ENCODE measurements at regions not wholly inside any gene's neighbourhood (a gene's known extent, or its start where the extent isn't known, plus 50 kb on each side); places are given as distances from the start of the nearest gene placed in this dataset.
A peak's percentile ranks its signal among the peaks of the same experiment; 100 is the strongest.
"Not testable (repeated sequence)": the region's sequence is repeated elsewhere in the genome, so short reads cannot be mapped to it uniquely, and the experiment has no call there.

DNA sequence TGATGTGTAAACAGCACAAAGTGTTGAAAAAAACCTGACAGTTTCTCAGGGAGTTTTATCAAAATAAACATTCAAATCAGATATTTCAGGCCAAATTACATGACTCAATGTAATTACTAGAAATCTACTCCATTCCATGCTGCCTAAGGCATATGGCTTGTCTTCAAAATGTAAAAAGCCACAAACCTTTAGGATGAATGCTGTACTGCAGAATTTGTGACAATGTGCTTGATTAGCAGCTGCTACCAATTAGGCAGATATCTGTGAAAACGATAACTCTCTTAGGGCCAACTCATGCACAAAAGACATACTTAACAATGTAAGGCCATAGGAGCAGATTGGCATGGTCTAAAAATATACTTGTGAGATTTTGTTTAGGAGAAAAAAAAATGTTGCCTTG, 267.0 kb downstream of the DACT1 start:
- intact Hi-C loops (cut with DNase I, micrococcal nuclease), result no loop called here
- ATAC-seq, result no peak

DNA sequence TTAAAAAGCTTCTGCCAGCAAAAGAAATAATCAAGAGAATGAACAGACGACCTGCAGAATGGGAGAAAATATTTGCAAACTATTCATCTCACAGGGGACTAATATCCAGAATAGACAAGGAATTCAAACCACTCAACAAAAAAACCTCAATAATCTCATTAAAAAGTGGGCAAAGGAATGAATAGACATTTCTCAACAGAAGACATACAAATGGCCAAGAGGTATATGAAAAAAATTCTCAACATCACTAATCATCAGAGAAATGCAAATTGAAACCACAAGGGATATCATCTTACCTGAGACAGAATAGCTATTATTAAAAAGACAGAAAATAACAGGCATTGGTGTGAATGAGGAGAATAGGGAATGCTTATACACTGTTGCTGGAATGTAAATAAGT, 270.0 kb downstream of the DACT1 start:
- intact Hi-C loops (cut with DNase I, micrococcal nuclease), result no loop called here
- DNase-seq (no peak), ATAC-seq (no peak)

More for the DNA sequence above, 267.0 kb downstream of the DACT1 start:
- no peak for DNase-seq

DNA sequence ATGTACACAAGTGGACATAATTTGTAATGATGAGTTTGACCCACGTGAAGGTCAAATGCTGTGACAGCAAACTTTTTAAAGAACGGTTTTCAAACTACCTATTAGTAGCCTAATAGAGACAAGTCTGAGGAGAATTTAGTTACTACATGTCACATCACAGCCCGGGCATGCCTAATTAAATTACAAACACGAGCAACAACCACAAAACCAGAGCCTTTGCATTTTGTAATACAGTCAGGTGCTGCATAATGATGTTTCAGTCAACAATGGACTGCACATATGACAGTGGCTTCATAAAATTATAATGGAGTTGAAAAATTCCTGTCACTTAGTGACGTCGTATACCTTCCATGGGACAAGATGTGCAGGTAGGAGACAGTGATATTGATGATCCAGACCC, 274.5 kb downstream of the DACT1 start:
- ATAC-seq (no peak), DNase-seq (no peak)
- intact Hi-C loops (cut with DNase I, micrococcal nuclease), result no loop called here

DNA sequence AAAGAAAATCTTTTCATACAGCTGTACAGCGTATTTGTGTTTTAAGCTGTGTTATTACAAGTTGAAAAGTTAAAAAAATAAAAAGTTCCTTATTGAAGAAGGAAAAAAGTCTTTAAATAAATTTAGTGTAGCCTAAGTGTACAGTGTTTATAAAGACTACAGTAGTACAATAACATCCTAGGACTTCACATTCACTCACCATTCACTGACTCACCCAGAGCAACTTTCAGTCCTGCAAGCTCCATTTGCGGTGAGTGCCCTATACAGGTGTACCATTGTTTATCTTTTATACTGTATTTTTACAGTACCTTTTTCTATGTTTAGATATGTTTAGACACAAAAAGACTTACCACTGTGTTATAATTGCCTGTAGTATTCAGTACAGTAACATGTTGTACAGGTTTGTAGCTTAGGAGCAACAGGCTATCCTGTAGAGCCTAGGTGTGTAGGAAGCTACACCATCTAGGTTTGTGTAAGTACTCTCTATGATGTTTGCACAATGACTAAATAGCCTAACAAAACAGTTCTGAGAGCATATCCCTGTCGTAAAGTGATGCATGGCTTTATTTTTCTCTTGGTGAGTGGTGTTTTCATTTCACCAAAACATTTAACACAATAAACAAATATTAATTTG, 275.2 kb downstream of the DACT1 start:
- intact Hi-C loops (cut with DNase I, micrococcal nuclease), result no loop called here
- ATAC-seq, result peak; percentile 93
- DNase-seq, result no peak

DNA sequence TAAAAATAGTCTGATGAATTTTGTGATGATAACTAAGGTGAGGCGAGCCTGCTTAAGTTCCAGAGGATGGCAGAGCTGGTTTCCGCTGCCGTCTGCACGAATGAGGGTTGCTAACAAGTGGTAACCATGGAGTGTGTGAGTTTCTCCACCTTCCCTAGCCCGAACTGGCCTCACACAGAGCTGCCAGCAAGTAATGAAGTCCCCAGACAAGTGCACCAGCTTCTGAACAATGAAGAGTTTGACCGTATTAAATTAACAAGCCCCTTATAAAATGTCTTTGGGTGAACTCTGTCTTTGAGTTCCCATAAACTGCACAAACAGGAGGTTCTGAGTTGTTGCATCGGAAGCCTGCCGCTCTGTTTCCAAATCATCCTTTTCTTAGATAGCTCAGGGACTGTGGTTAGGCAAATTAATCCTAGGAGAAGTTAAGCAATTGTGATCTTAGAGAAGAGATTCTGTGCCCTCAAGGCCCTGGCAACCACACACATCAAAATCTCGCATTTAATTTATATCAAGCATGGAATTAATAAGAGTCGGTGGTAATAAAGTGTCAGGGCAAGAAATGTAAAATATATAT, 274.1 kb upstream of the DAAM1 start:
- intact Hi-C loops (cut with DNase I, micrococcal nuclease), result no loop called here
- ATAC-seq (no peak), DNase-seq (no peak)

DNA sequence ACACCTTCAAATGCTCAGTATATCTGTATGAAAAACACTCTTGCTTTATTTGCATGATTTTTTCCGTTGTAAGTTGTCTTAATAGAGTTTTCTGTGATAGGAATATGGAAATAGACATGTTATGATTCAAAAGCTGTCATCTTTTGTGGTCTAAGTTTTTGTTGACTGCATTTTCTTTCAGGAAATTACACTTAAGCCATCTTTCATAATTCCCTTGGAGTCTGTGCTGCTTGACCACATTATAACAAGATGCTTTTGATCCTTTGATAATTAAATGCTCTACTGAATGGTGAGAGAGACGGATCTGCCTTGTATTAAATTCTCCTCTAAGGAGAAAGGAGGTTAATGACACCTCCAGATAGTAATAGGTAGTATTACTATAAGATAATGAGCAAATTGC, 272.8 kb upstream of the DAAM1 start:
- DNase-seq (no peak), ATAC-seq (no peak)
- intact Hi-C loops (cut with DNase I, micrococcal nuclease), result no loop called here

DNA sequence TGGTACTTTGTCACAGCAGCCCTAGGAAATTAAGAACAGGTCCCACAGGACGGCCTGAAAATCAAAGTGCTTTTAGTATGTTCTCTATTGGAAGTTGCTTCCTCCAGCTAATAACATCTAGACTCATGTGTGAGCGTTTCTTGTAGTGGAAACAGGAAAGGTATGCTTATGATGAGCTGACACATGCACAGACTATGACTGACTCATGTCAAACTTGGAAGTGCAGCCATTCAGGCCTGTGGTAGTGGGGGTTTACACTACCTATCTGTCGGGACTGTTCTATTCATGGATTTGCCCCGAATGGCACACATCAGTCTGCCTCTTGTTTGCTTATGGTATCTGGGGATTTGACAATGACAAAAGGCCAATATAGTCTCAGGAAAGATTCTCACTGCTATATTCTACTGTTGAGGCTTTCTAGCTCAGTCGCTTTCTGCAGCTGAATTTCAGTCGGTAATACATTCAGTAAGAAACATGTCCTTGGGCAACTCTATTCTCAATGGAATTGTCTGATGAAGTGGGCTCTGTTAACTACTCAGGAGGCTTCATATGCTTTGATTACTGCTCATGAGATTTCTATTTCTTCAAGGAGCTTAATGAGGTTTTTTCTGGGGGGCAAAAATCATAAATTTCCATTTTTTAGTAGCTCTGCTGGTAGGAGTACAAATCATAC, 270.3 kb upstream of the DAAM1 start:
- ATAC-seq (no peak), DNase-seq (no peak)
- intact Hi-C loops (cut with DNase I, micrococcal nuclease), result no loop called here

DNA sequence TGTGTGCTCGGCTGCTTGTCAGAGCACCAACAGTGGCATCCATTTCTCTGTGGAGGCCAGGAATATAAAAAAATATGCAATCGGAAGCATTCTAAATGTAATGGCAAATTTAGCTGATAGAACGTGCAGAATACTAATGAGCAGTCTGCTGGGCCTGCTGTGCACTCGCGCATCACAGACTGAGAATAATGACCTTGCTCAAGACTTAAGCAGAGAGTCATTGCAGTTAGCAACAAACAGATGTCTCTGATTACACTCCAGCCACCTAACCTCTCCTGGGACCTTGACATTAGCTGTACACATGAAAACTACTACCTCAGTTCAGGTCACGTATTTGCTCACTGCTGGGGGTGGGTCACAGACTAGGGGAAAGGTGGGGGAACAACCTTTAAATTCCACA, 269.2 kb upstream of the DAAM1 start:
- ATAC-seq (no peak), DNase-seq (no peak)
- intact Hi-C loops (cut with DNase I, micrococcal nuclease), result no loop called here

DNA sequence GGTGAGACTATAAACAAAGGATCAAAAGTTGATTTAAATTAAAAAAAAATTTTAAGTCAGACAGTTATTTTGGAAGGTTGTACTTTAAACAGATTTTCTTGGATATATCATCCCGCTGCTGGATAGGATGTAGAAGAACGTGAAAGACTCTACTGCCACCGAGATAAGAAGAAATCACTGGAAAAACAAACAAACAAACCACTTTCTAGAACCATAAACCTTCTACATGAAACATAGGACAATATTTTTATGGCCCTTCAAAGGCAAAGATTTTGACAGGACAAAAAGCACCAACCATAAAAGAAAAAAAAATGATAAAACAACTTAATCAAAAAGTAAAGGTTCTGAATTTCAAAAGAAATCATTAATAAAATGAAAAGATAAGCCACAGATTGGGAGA, 268.2 kb upstream of the DAAM1 start:
- ATAC-seq, result no peak
- intact Hi-C loops (cut with DNase I, micrococcal nuclease), result no loop called here
- no peak for DNase-seq

DNA sequence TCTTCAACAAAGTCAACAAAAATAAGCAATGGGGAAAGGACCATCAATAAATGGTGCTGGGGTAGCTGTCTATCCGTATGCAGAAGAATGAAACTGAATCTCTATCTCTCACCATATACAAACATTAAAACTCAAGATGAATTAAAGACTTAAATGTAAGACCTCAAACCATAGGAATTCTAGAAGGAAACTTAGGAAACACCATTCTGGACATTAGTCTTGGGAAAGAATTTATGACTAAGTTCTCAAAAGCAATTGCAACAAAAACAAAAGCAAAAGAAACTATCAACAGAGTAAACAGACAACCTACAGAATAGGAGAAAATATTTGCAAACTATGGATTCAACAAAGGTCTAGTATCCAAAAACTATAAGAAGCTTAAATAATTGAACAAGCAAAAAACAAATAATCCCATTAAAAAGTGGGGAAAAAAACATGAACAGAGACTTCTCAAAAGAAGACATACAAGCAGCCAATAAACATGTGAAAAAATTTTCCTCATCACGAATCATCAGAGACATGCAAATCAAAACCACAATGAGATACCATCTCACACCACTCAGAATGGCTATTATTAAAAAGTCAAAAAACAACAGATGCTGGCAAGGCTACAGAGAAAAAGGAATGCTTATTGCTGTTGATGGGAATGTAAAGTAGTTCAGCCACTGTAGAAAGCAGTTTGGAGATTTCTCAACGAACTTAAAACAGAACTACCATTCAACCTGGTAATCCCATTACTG, 266.1 kb upstream of the DAAM1 start:
- ATAC-seq; DNase-seq; intact Hi-C loops (cut with DNase I, micrococcal nuclease): not testable (repeated sequence)

DNA sequence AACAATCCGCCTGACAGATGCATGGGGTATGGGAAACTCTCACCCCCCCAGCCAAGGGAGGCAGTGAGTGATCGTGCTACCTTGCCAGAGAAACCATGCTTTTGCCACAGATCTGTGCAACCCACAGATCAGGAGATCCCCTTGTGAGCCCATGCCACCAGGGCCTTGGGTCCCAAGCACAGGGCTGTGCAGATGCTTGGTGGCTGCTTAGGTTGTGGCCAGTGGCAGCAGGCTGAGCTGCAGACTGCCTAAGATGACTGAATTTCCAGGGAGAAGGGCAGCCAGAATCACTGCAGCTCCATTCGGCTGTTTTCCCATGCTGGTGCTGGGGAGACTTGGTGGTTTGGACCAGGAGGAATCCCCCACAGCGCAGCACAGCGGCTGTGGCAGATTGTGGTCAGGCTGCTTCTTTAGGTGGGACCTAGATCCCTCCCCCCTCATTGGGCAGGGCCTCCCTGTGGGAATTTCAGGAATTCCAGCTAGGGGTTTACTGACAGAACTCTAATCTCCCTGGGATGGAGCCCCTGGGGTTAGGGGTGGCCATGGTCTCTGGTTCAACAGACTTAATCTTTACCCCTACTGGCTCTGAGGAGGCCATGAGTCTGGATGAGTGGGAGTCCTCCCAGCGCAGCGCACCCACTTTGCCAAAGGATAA, 264.6 kb upstream of the DAAM1 start:
- no peak for ATAC-seq
- no peak for DNase-seq
- intact Hi-C loops (cut with DNase I, micrococcal nuclease), result no loop called here

DNA sequence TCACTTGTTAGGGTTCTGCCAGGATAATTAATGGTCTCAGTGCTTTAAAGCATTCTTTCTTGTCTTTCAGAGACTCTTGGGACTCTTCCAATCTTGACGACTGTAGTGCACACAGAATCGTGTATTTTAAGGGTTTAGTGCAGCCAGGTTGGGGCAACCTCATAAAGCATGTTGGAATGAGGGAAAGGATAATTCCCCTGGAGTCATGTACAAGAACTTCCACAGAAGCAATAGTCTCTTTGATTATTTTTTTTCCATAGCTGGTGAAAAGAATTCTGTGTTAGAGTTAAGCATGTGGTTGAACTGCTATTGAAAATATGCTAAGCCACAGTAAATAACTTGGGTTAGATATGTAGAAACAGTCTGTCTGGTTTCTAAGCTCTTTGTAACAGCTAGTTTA, 246.8 kb upstream of the DAAM1 start:
- ATAC-seq, result no peak
- DNase-seq, result no peak
- intact Hi-C loops (cut with DNase I, micrococcal nuclease), result no loop called here

DNA sequence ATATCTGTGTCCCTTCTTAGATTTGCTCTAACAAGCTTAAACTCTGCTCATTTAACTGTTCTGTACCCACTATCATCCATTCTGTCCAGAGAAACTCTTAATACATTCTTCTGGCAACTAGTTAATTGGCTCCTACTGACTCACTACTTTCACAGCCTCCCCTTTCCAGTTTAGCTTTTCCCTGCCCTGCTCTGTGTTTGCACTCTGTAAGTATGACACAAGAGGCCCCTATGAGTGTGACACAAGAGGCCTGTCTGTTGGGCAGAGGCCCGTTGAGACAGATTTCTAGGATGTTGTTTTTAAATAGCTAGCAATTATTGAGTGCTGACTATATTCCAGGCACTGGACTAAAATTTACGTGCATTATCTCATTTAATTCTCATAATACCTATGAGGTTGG, 246.0 kb upstream of the DAAM1 start:
- intact Hi-C loops (cut with DNase I, micrococcal nuclease), result no loop called here
- DNase-seq, result no peak
- ATAC-seq, result no peak

DNA sequence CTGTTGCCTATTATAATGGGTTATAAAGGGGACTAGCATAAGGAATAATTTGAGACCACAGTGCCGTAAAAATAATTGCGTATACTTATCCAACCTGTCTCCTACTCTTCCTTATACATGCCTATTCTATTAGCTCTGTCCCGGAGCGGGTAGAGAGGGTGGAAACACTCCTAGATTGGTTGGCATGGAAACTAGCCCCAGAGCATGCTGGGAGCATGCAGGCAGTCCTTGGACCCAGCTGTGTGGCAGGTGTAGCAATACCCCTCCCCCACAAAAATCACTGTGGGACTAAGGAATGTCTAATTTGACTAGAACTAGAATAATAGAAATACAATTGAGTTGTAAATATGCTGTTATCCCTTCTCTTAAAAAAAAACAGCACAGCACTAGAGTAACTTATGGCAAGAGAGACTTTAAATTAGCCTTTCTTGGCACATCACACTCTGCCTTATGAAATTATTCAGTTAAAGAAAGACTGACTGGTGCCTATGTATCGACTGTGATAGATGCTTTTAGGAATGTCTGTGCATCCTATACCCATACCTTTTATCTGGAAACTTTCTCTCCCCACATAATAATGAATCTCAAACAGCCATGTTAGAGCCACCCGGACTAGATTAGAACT, 244.0 kb upstream of the DAAM1 start:
- DNase-seq, result peak; percentile 62 to 79
- ATAC-seq, result peak; percentile 96
- intact Hi-C loops (cut with DNase I, micrococcal nuclease), result no loop called here

DNA sequence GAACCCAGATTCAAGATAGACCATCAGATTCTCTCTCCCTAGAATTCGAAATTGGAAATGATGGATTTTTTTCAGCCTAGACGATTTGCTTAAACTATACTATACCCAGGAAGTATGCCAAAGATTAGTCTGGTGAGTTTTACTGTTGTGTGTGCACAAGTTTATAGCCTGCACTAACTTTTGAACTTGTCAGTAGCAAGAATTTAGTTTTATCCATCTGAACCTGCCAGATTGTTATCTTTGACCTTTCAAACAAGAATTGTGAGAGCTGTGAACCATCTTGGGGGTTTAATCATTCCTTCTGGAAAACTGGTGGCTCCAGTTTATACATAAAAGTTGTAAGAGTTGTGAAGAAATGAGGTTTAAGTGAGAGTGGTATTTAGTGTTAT, 243.5 kb upstream of the DAAM1 start:
- no peak for DNase-seq
- peak; percentile 91 for ATAC-seq
- intact Hi-C loops (cut with DNase I, micrococcal nuclease), result no loop called here

DNA sequence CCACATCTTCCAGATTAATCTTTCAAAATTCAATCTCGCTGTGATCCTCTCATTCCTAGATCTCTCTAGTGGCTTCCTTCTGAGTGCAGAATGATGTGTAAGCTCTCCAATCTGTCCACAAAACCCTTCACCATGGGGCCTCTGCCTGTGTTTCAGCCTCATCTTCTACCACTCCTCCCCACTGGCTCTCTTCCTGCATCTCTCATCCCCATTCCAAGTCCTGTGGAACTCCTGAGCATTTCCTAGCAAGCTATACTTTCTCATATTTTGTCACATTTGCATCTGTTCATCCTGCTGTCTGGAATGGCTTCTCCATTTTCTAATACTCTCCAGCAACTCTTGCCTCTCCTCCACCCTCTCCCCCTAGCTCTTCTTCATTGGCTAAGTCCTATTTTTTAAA, 242.0 kb upstream of the DAAM1 start:
- no peak for DNase-seq
- no peak for ATAC-seq
- intact Hi-C loops (cut with DNase I, micrococcal nuclease), result no loop called here

DNA sequence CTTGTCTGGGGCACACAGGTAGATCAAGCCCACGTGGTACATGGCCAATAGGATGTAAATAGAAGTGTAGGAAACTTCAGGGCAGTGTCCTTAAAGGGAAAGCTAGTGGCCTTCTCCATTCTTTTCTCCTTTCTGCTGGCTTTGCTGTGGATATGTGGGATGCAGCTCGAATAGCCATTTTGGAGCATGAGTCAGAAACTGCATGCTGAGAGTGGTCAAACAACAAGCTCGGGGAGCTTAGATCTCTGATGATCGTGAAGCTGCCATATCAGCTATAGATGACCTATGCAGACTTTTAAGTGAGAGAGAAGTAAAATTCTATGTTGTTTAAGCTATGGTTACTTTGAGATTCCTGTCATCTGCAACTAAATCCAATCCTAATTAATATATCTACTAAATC, 241.3 kb upstream of the DAAM1 start:
- intact Hi-C loops (cut with DNase I, micrococcal nuclease), result no loop called here
- no peak for DNase-seq
- no peak for ATAC-seq

DNA sequence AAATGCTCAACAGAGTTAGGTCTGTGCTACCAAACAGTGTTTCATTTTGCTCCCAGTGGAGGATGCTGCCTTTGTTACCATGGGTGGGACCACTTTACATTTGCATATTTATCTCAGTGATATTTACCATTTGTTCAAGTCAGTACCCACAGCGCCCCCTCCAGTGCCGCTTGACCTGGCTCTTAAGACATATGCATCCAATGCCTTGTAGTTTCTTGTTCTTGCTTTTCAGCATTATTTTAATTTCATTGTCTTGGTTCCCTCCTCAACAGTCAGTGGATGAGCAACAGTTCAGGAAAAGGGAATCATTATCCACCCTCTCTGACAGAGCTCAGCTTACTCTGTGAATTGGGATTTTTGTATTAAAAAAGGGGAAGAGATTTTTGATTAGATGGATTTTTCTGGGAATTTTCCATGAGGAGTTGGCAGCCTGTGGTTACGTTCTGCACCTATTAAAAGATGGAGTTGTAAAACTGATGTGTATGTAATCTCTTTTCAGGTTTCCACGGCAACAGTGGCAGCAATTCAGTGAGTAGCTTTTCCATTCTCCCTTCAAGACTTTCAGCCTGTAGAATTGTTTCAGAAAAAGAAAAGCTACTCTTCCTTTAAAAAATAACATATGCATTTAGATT, 240.5 kb upstream of the DAAM1 start:
- ATAC-seq (no peak), DNase-seq (peak in 1 of 2 donors; percentile 8)
- intact Hi-C loops (cut with DNase I, micrococcal nuclease), result no loop called here

DNA sequence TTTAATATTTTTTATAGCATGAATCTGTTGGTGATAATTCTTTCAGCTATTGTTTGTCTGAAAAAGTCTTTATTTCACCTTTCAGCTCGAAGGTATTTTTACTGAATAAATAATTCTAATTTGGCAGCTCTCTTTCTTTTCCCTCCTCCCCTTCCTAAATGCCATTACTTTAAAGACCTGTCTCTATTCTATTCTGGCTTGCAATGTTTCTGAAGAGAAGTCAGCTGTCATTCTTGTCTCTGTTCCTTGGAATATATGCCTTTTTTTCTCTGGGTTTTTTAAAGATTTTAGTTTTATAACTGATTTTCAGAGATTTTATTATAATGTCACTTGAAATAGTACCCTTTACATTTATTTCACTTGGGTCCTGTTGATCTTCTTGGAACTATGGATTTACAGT, 237.9 kb upstream of the DAAM1 start:
- ATAC-seq (no peak), DNase-seq (no peak)
- intact Hi-C loops (cut with DNase I, micrococcal nuclease), result no loop called here

All from left colon (tissue), 2 donors.